Activated naive CD8-positive, alpha-beta T cell treated with anti-CD3 and anti-CD28 coated beads, Interleukin-2, amount 50 U/mL, for 24 hours (primary cell): ENCODE measurements at regions not wholly inside any gene's neighbourhood (a gene's known extent, or its start where the extent isn't known, plus 50 kb on each side); places are given as distances from the start of the nearest gene placed in this dataset.

Experiments used
- ATAC-seq: fragments of 150-1000 bp; cut with Tn5 transposase; one replicate; pipeline ENCODE4 v1.10.0; 2021
- DNase-seq: peaks from one replicate; pipeline ENCODE4 v3.0.0; 2021
- H3K27ac Mint-ChIP-seq: one replicate; pipeline ENCODE4 v1.8.0; 2021; ENCODE audit warnings: mild to moderate bottlenecking, mixed read lengths
- H3K27me3 Mint-ChIP-seq: one replicate; pipeline ENCODE4 v1.8.0; 2021; ENCODE audit warnings: mixed read lengths
- H3K36me3 Mint-ChIP-seq: one replicate; pipeline ENCODE4 v1.8.0; 2021; ENCODE audit warnings: low read depth, mixed read lengths
- H3K4me1 Mint-ChIP-seq: one replicate; pipeline ENCODE4 v1.8.0; 2021; ENCODE audit warnings: mixed read lengths
- H3K4me3 Mint-ChIP-seq: one replicate; pipeline ENCODE4 v1.8.0; 2021; ENCODE audit warnings: mild to moderate bottlenecking, moderate library complexity, mixed read lengths
- H3K9me3 Mint-ChIP-seq: one replicate; pipeline ENCODE4 v1.8.0; 2021; ENCODE audit warnings: mixed read lengths

DNA sequence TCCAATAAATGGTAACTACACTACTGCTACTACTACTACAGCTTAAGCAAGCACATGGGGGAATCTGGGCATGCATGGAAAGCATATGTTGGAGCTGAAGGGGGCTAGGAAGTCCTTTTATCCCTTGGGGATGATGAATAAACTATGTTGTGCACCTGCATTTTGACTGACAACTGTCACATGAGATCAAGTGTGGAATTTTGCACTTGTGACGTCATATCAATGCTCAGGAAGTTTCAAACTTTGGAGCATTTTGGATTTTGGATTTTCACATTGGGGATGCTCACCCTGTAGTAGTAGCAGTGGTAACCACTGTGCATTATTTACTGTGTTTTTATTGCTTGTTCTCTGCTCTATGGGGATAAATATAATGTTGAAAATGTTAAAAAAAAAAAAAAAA, 100.5 kb upstream of the SMAD1 start:
- Mint-ChIP-seq H3K36me3 (no peaks in the 10 kb centered on the region), H3K27ac (no peak overlapping the region), H3K9me3 (peaks cover 8% of the 10 kb centered on the region), H3K4me1 (no peaks in the 10 kb centered on the region), H3K27me3 (peaks cover 2% of the 10 kb centered on the region), H3K4me3 (no peak overlapping the region)
- ATAC-seq (no peak), DNase-seq (no peak)

DNA sequence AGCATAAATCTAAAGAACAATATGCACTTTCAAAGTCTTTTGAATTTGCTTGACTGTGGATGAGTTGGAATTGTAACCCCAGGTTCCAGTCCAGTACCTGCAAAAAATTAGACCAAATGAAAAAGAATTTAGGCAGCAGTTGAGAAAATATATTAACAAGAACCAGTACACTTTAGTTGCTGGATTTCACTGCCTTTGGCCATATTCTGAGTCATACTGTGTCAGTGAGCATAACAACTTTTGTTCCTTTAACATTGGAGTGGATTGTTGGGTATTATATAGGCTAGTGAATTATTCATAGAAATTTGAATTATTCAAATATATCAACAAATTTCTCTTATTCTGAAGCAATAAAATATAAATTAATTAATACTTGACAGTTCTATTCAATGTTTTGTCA, 101.5 kb upstream of the SMAD1 start:
- Mint-ChIP-seq H3K9me3 (peaks cover 15% of the 10 kb centered on the region), H3K4me3 (no peak overlapping the region), H3K36me3 (no peaks in the 10 kb centered on the region), H3K4me1 (no peaks in the 10 kb centered on the region), H3K27ac (no peak overlapping the region), H3K27me3 (peaks cover 2% of the 10 kb centered on the region)
- ATAC-seq (no peak), DNase-seq (no peak)

DNA sequence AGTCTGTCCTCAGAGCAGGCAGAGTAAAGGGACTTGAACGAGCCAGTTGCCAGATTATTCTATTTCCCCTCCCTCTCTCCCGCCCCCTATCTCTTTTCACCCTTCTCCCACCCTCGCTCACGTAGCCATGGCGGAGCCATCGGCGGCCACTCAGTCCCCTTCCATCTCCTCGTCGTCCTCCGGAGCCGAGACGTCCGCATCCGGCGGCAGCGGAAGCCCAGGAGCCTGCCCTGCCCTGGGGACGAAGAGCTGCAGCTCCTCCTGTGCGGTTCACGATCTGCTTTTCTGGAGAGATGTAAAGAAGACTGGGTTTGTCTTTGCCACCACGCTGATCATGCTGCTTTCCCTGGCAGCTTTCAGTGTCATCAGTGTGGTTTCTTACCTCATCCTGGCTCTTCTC, 106.2 kb upstream of the SMAD1 start:
- H3K27ac Mint-ChIP-seq = no peak overlapping the region

DNA sequence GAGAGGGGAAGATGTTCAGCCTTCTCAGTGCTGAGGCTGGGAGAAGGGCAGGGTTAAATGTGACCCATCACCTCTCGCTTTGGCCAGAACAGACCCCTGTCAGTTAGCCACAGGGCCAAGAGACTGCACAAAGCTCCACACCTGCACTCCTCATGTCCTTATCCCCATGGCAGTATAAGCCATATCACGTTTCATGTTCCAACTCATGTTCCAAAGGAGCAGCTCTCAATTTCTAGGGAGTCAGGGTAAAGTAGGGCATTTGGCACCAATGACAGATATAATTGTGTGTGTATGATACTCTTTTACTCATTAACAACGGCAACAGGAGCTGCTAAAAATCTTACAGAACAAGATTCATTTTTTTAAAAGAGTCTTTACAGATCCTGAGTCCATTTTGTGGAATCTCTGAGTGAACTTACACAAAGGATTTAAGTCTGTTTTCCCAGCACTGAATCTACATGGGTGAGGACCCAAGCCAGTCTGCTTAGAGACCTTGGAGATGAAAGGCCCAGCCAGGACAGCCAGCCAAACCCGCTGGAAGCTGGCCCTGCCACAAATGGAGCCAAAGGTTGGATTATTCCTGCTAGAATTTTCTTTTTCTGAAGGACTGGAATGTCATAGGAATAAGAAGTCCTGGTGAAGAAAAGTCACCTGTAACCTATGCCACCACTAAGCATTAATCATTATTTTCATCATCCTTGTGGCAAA, 129.1 kb upstream of the SMAD1 start:
- peaks cover 10% of the 10 kb centered on the region for H3K27me3 Mint-ChIP-seq
- peaks cover 4% of the 10 kb centered on the region for H3K9me3 Mint-ChIP-seq
- ATAC-seq (no peak), DNase-seq (no peak)
- no peak overlapping the region for H3K4me3 Mint-ChIP-seq
- no peaks in the 10 kb centered on the region for H3K36me3 Mint-ChIP-seq
- no peak overlapping the region for H3K27ac Mint-ChIP-seq
- no peaks in the 10 kb centered on the region for H3K4me1 Mint-ChIP-seq

More for the DNA sequence above, 106.2 kb upstream of the SMAD1 start:
- ATAC-seq = no peak
- no peak for DNase-seq
- no peak overlapping the region for H3K4me3 Mint-ChIP-seq
- peaks cover 7% of the 10 kb centered on the region for H3K9me3 Mint-ChIP-seq
- H3K27me3 Mint-ChIP-seq = no peaks in the 10 kb centered on the region
- H3K4me1 Mint-ChIP-seq = no peaks in the 10 kb centered on the region
- no peaks in the 10 kb centered on the region for H3K36me3 Mint-ChIP-seq

DNA sequence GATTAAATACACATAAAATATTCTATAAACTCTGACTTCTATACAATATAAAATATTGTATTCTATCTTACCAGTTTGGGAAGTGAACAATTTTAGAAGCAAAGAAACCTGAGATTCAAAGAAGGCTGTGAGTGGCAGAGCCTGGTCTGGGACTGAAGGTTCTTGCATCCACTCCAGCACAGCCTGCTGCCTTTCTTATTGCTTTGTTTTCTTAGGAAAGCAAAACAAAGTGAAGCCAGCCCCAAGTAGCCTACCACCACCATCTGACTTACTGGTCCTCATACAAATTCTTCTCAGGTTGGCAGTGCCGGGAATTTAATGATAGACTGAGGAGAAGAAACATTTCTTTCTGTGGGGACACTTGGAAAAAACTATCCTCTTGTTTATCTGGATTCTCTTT, 129.7 kb upstream of the SMAD1 start:
- no peak for DNase-seq
- Mint-ChIP-seq H3K9me3 (peaks cover 3% of the 10 kb centered on the region), H3K27me3 (peaks cover 10% of the 10 kb centered on the region), H3K4me1 (no peaks in the 10 kb centered on the region), H3K4me3 (no peak overlapping the region), H3K36me3 (no peaks in the 10 kb centered on the region), H3K27ac (no peak overlapping the region)
- ATAC-seq = no peak

DNA sequence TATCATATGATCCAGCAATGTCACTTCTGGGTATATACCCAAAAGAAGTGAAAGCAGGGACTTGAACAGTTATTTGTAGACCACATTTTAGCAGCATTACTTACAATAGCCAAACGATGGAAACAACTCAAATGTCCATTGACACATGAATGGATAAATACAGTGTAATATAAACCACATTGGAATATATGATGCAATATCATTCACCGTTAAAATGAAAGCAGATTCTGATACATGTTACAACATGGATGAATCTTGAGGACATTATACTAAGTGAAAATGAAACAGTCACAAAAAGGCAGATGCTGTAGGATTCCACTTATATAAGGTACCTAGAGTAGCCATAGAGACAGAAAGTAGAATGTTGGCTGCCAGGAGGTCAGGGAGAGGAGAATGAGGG, 130.5 kb upstream of the SMAD1 start:
- H3K9me3 Mint-ChIP-seq = no peaks in the 10 kb centered on the region
- H3K27me3 Mint-ChIP-seq = peaks cover 4% of the 10 kb centered on the region
- DNase-seq (no peak), ATAC-seq (no peak)
- H3K4me1 Mint-ChIP-seq = no peaks in the 10 kb centered on the region
- H3K36me3 Mint-ChIP-seq = no peaks in the 10 kb centered on the region
- H3K27ac Mint-ChIP-seq = no peak overlapping the region
- no peak overlapping the region for H3K4me3 Mint-ChIP-seq

DNA sequence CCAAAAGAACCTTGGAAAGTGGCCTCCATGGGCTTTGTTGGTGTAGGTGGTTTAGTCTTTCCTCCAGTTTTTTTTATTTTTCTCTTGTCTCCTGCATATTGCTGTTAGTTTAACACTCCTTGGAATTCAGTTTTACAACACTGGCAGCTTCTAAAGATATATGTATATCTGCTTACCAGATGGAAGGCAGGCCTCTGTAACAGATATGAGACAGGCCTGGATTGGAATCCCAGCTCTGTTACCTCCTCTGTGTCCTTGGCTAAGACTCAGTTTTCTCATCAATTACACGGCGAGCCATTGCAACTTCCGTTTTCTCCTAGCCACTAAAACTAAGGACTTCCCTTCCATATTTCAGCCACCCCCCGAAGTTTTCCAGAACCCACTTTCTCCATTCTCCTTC, 133.4 kb upstream of the SMAD1 start:
- no peak for DNase-seq
- Mint-ChIP-seq H3K4me3 (no peak overlapping the region), H3K9me3 (no peaks in the 10 kb centered on the region), H3K27me3 (peaks cover 4% of the 10 kb centered on the region), H3K4me1 (no peaks in the 10 kb centered on the region), H3K36me3 (no peaks in the 10 kb centered on the region), H3K27ac (no peak overlapping the region)
- ATAC-seq = no peak

DNA sequence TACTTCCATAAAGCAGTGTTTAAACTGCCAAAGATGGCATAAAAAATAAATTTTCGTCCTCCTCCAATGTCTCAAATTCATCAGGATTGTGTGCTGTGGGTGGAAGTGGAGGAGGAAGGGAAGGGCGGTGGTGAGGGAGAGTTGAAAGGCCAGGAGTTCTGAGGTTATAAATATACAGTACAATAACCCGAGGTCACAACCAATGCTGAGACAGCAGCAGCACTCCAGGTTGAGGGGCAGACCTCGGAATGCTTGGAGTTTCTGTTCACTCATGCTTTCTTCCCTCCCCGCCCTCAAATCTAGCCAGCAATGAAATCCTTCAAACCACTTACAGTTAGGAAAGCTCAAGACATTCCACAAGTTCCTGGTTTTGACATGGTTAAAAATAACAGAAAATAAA, 134.0 kb upstream of the SMAD1 start:
- Mint-ChIP-seq H3K4me3 (no peak overlapping the region), H3K27ac (no peak overlapping the region), H3K9me3 (no peaks in the 10 kb centered on the region), H3K4me1 (no peaks in the 10 kb centered on the region), H3K36me3 (no peaks in the 10 kb centered on the region), H3K27me3 (peaks cover 4% of the 10 kb centered on the region)
- ATAC-seq = no peak
- DNase-seq = no peak

DNA sequence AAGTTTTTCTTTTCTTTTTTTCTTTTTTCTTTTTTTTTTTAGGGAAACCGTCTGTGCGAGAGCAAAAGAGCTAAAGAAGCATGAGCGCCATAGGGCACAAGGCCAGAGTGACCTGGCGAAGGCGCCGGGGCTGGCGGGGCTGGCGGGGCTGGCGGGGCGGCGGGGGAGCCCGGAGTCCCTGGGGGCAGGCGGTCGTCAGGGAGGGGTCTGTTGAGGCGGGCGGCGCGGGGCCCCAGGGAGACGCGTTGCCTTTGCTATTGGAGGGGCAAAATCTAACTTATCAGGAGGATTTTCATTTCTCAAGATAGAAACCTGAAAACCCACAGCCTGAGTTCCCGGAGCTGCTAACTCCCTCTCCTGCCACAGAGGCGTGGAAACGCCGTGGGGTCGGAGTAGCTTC, 135.6 kb upstream of the SMAD1 start:
- Mint-ChIP-seq H3K27me3 (peaks cover 2% of the 10 kb centered on the region), H3K27ac (no peak overlapping the region)

DNA sequence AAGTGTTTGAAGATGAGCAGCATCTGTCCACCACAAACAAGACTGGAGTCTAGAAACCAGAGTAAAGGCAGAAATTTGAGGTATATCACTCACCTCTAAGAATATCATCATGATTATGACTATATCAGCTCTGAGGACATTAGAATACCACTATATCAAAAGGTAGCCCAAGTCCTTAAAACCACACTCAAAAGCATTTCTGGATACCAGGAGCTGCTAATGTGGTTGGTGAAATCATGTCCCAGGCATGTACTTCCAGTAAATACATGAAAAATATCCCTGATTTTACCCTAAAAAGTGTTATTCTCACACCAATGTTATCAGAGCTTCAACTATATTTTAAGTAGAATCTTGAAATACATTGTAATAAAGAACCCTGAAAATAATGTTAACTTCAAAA, 136.3 kb upstream of the SMAD1 start:
- DNase-seq (no peak), ATAC-seq (no peak)
- H3K27ac Mint-ChIP-seq = no peak overlapping the region
- no peaks in the 10 kb centered on the region for H3K36me3 Mint-ChIP-seq
- H3K27me3 Mint-ChIP-seq = peaks cover 2% of the 10 kb centered on the region
- H3K4me1 Mint-ChIP-seq = no peaks in the 10 kb centered on the region
- no peak overlapping the region for H3K4me3 Mint-ChIP-seq
- H3K9me3 Mint-ChIP-seq = no peaks in the 10 kb centered on the region

More for the DNA sequence above, 135.6 kb upstream of the SMAD1 start:
- Mint-ChIP-seq H3K9me3 (no peaks in the 10 kb centered on the region), H3K36me3 (no peaks in the 10 kb centered on the region), H3K4me3 (no peak overlapping the region), H3K4me1 (no peaks in the 10 kb centered on the region)
- ATAC-seq (no peak), DNase-seq (no peak)

DNA sequence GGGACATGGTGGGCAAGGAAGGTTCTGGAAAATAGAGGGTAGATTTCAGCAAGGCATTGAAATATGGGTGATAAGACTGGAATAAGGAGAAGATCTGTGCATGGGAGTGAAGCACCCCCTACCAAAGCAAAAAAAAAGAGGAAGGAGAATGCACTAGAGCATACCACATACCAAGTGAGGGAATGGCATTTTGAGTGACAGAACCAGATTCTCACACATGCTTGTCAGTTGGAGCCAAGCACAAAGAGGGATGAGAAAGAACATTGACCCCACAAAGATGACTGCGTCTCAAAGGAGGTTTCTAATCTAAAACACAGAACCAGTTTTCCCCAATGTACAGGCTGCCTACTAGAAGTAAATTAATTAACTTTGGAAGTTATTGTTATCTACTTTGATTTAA, 140.3 kb upstream of the SMAD1 start:
- DNase-seq = no peak
- Mint-ChIP-seq H3K27me3 (no peaks in the 10 kb centered on the region), H3K4me1 (no peaks in the 10 kb centered on the region), H3K4me3 (no peak overlapping the region), H3K27ac (no peak overlapping the region), H3K36me3 (no peaks in the 10 kb centered on the region), H3K9me3 (no peaks in the 10 kb centered on the region)
- ATAC-seq = no peak

DNA sequence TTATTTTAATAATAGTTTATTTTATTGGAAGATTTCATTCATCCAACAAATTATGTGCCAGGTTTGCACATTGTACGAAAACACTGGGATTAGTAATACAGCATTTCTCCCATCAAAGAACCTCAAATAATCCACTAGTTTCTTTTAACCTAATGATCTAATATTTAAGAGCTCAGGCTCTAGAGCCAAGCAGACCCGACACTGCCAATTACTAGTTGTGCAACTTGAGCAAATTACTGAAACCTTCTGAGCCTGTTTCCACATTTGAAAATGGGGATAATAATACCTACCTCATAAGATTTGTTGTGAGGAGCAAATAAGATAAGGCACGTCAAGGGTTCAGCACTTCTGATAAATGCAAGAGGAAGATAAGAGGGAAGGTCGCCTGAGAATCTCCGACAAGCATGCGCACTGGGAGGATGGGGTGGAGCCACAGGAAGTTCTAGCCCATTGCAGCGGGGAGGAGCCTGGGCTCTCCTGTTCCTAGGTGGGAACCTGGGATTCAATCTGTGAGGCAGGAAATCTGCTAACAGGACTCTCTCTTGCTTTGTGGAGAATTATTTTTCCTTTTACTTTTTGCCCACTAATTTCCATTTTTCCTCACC, 141.5 kb upstream of the SMAD1 start:
- H3K4me1 Mint-ChIP-seq = no peaks in the 10 kb centered on the region
- H3K4me3 Mint-ChIP-seq = no peak overlapping the region
- H3K9me3 Mint-ChIP-seq = no peaks in the 10 kb centered on the region
- ATAC-seq (no peak), DNase-seq (no peak)
- H3K27ac Mint-ChIP-seq = no peak overlapping the region
- no peaks in the 10 kb centered on the region for H3K36me3 Mint-ChIP-seq
- no peaks in the 10 kb centered on the region for H3K27me3 Mint-ChIP-seq

DNA sequence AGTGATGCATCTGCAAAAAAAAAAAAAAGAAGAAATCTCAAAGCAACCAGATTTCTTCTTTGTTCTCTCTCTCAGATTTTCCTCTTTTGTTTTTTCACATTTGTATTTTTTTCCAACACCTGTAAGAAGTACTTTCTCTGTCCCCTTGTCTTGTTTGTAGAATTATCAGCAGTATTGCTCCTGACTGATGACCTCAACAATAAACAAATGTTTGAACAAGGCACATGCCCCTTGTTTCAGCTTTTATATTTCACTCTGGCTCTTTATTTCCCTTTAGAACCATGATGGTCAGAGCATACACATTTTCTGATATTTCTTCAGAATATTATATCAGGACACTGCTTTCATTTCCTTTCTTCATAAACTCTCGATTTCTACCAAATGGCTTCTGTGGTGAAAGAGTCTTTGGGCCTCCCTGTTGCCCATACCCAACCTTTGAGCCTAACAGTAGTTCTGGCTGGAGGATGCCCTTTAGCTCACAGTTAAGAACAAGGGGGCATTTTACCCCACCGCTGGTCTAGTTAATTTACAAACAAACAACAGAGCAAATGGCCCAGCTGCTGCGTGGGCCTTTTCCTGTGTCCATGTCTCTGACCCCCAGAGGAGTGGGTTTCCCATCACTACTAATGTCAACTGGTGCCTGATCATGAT, 142.5 kb upstream of the SMAD1 start:
- no peak for ATAC-seq
- Mint-ChIP-seq H3K27me3 (no peaks in the 10 kb centered on the region), H3K4me1 (no peaks in the 10 kb centered on the region), H3K4me3 (no peak overlapping the region), H3K36me3 (no peaks in the 10 kb centered on the region), H3K27ac (no peak overlapping the region), H3K9me3 (no peaks in the 10 kb centered on the region)
- DNase-seq = no peak

DNA sequence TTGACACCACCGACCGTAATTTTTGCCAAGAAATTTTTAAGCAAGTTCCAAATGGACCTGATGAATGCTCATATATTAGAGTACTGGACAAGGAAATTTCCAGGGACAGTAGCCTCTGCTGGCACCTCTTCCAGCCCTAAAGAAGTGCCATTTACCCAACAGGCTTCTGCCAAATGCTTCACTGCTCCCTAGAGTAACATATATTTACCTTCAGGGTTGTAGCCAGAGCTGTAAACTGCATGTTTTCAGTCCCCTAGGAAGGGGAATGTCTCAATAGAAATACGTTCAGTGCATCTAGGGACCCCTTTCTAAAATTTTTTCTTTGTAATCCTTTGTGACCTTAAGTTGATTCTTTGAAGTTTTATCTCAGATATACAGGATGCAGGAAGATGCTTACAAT, 143.1 kb upstream of the SMAD1 start:
- no peaks in the 10 kb centered on the region for H3K9me3 Mint-ChIP-seq
- no peak overlapping the region for H3K4me3 Mint-ChIP-seq
- DNase-seq (no peak), ATAC-seq (no peak)
- H3K36me3 Mint-ChIP-seq = no peaks in the 10 kb centered on the region
- H3K27ac Mint-ChIP-seq = no peak overlapping the region
- no peaks in the 10 kb centered on the region for H3K4me1 Mint-ChIP-seq
- H3K27me3 Mint-ChIP-seq = no peaks in the 10 kb centered on the region

DNA sequence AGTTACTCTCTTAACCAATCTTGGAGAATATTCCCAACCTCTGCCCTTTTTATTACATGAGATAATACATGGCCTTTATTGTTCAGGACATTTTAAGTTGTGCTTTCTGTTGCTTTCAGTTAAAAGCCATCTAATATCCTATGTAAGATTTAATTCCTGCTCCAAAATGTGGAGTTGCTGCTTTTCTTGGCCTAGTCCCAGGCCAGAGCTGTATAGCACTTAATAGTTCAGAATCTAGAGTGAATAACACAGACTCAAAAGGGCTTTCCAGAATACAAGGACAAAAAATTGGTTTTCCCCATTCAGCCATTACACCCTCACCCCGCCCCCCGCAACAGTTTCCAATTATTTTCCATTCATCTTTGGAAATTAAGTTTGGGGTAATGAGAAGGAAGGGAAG, 144.3 kb upstream of the SMAD1 start:
- no peak overlapping the region for H3K4me3 Mint-ChIP-seq
- H3K27ac Mint-ChIP-seq = no peak overlapping the region
- DNase-seq = no peak
- H3K4me1 Mint-ChIP-seq = no peaks in the 10 kb centered on the region
- no peak for ATAC-seq
- H3K36me3 Mint-ChIP-seq = no peaks in the 10 kb centered on the region
- H3K9me3 Mint-ChIP-seq = no peaks in the 10 kb centered on the region
- H3K27me3 Mint-ChIP-seq = no peaks in the 10 kb centered on the region
